ENCODE measurements at regions not wholly inside any gene's neighbourhood (a gene's known extent, or its start where the extent isn't known, plus 50 kb on each side); places are given as distances from the start of the nearest gene placed in this dataset.

- Histone ChIP-seq H3K9ac (replicated peaks; ENCODE audit: extremely low read depth, insufficient read depth, low read length) (no peak overlapping the region), H3K27ac (ENCODE audit: insufficient read depth, low read depth, low read length) (no peak overlapping the region), H3K79me2 (ENCODE audit: control insufficient read depth, insufficient read depth, low read length) (no peaks in the 10 kb centered on the region), H3K36me3 (ENCODE audit: control insufficient read depth in 2 of 2, extremely low read depth in 1 of 2, insufficient read depth in 2 of 2, low read length in 2 of 2) (no peaks in the 10 kb centered on the region), H3K9me1 (replicated peaks; ENCODE audit: control insufficient read depth, extremely low read depth, insufficient read depth, low read length) (no peaks in the 10 kb centered on the region), H4K20me1 (replicated peaks; ENCODE audit: control insufficient read depth, extremely low read depth, insufficient read depth, low read length) (no peaks in the 10 kb centered on the region), H3K9me3 (replicated peaks; ENCODE audit: control insufficient read depth, insufficient read depth, low read length) (no peaks in the 10 kb centered on the region), H3K4me1 (ENCODE audit: control insufficient read depth, extremely low read depth, insufficient read depth, low read length) (peaks cover 3% of the 10 kb centered on the region), H3K4me3 (replicated peaks in 1 of 3; ENCODE audit: insufficient read depth in 1 of 3, low read depth in 1 of 3, low read length in 3 of 3) (no peak overlapping the region), H3K4me2 (ENCODE audit: insufficient read depth, low read length) (no peak overlapping the region), H2AFZ (ENCODE audit: low read depth, low read length) (no peak overlapping the region), H3K27me3 (ENCODE audit: control insufficient read depth in 2 of 2, insufficient read depth in 2 of 2, low read length in 2 of 2) (no peaks in the 10 kb centered on the region)
- BruUV-seq (replicated peaks): no TSS peak
- ChIA-PET POLR2A (no interaction called here), CTCF (no interaction called here)
- TF ChIP-seq POLR2A (IDR thresholded peaks at IDR 0.05; ENCODE audit: low read depth, low read length) (no peak), POLR2AphosphoS5 (IDR thresholded peaks at IDR 0.05; ENCODE audit: insufficient read depth, low read depth, low read length) (no peak), FOS (IDR thresholded peaks at IDR 0.05; ENCODE audit: borderline replicate concordance, insufficient read depth, low read length) (no peak), MAX (IDR thresholded peaks at IDR 0.05; ENCODE audit: insufficient read depth, insufficient read length) (no peak), EZH2 (IDR thresholded peaks at IDR 0.05; ENCODE audit: borderline replicate concordance, low read depth, low read length, severe bottlenecking) (no peak), GATA2 (IDR thresholded peaks at IDR 0.05; ENCODE audit: insufficient read depth, insufficient read length, low read depth, low read length) (no peak), MYC (IDR thresholded peaks at IDR 0.05; ENCODE audit: low read depth, low read length) (no peak), JUN (IDR thresholded peaks at IDR 0.05; ENCODE audit: borderline replicate concordance, insufficient read depth, insufficient read length, low read depth) (no peak), CTCF (IDR thresholded peaks at IDR 0.05; ENCODE audit: extremely low read depth in 1 of 2, insufficient read depth in 1 of 2, low read depth in 1 of 2, low read length in 2 of 2) (no peak)
- intact Hi-C loops (cut with micrococcal nuclease): no loop called here
- no peak for DNase-seq (ENCODE audit: low read depth, low spot score)
- no peak for FAIRE-seq
- dilution Hi-C loops (cut with MboI; ENCODE audit: extremely low pct_ligation_motif_present, low sequenced_read_pairs): no loop called here
Measured at GRCh38 chr4:67035986-67036385, 509.3 kb downstream of the CENPC start.

All from endothelial cell of umbilical vein (primary cell).